ENCODE measurements at regions not wholly inside any gene's neighbourhood (a gene's known extent, or its start where the extent isn't known, plus 50 kb on each side); places are given as distances from the start of the nearest gene placed in this dataset.
A peak's percentile ranks its signal among the peaks of the same experiment; 100 is the strongest.
"Not testable (repeated sequence)": the region's sequence is repeated elsewhere in the genome, so short reads cannot be mapped to it uniquely, and the experiment has no call there.

DNA sequence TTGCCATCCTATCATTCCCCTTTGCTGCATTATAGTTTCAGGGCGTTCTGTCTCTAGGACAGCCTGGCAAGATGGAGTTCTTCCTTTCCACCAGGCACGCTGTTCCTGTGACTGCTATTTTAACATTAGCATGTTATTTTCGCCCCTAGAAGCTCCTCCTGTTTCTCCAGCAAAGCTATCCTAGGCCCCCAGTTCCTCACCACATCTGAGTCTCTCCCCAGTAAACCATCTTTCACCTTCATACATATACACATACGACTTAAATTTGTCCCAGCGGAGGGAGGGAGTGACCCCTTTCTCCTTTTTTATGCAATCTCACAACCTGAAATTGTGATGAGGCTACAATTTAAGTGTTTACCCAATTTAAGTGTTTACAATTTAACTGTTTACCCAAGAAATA, 66.7 kb upstream of the FRMD6 start:
- no peak for DNase-seq (ENCODE audit: low read depth)

DNA sequence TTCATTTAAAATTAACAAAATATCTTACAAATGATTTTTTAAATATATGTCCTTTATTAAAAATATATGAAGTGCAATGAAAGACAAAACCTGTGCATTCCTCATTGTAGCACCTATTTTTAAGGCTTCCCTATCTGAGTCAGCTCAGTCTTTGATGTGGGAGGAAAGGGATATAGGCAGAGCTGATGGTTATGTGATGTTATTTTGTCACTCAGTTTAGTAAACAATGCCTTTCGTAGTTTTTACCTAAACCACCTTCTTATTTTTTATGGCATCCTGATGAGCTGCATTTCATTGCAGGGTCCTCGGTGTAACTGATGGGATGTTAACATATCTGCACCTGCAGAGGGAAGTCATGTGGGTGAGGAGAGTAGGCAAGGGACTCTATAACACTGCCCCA, 58.9 kb upstream of the FRMD6 start:
- no peak for DNase-seq (ENCODE audit: low read depth)

DNA sequence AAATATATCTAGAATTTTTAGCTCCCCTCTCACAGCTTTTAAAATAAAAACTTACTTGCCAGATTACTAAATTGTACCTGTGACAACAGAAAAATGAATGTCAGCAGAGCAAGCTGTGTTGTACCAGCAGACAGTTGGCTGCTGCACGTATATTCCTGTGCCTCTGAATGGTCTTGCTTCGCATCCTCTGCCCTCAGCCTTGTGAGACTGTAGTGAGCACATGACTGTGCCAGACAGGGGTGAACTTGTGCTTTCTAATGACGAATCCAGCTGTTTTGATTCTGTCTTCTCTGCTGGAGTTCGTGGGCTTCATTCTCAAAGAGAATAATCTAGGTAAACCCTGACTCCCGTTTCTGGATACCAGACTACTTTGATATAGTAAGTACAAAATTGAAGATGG, 58.3 kb upstream of the FRMD6 start:
- no peak for DNase-seq (ENCODE audit: low read depth)

DNA sequence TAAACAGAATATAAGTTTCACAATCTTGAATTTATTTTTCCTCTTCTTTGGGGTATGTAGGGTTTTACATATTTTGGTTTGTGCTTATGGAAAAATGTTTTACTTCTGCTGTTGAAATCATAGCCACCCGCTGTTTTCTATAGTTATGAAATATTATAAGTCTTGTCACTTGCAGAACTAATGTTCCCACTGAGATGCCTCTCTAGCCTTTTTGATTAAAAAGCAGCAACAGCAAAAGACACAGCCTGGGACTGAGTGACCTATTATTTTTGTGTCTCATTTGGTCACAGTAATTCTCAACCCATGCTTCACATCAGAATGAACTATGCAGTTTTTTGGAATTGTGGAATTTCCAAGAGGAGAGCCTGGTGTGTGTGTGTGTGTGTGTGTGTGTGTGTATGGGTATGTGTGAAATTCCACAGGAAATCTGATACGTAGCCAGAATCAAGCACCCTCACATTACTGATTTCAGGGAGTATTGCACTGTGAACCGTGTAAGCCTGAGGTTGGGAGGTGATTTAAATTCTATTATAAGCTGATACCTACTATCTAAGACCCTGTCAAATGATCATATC, 55.7 kb upstream of the FRMD6 start:
- no peak for DNase-seq (ENCODE audit: low read depth)

DNA sequence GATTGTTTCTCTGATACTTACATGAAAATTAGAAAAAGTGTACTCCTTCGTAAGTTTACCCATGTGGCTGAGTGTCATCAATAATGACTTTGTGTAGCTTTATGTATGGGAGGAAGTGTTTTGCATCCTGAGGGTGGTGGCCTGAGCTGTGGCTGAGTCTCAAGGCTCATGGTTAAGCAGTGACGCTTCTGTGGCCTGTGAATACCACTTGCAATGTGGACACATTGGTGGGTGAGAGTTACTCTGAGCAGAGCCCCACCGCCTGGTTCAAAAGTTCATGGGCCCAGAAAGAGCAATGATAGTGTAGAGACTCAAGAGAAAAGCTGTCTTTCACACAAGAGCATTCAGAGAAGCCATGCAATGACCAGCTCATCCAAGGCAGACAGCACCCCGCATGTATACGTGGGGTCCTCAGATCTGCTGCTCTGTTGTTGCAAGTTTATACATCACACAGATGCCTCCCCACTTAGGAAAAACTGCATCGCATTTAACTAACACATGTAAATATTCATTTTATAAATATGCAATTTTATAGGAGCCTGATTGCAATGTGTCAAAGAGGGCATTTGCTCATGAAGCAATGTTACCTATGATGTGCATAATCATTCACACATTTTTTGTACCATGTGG, 55.1 kb upstream of the FRMD6 start:
- DNase-seq (ENCODE audit: low read depth) = peak; percentile 11

DNA sequence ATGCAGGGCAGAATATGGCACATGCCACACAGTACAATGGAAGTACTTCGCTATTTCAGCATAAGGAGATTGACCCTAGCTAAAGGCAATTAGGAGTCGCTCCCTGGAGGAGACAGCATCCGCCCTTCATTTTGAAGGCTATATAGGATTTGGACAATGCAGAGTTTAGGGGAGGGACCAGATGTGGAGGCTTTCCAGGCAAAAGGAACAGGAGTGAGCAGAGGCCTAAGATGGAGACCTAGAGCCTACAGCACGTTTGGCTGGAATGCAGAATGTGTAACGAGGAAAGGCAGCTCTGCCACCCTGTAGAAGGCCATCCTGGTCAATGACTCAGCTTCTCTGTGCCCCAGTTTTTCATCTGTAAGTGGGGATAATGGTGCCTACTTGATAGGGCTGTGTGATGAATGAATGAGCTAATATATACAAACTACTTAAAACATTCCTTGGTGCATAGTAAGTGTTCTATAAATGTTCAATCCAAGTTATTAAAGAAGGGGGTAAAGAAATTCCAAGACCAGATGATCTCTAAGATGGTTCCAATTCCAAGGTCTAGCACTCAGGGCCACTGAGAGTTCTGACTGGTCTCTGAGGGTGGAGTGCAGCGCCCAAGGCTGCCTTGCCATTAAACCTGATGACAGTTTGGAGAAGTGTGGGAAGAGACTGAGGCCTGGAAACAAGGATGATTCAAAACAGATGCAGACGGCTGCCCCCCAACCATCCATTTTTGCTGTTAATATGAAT, 54.3 kb upstream of the FRMD6 start:
- no peak for DNase-seq (ENCODE audit: low read depth)

DNA sequence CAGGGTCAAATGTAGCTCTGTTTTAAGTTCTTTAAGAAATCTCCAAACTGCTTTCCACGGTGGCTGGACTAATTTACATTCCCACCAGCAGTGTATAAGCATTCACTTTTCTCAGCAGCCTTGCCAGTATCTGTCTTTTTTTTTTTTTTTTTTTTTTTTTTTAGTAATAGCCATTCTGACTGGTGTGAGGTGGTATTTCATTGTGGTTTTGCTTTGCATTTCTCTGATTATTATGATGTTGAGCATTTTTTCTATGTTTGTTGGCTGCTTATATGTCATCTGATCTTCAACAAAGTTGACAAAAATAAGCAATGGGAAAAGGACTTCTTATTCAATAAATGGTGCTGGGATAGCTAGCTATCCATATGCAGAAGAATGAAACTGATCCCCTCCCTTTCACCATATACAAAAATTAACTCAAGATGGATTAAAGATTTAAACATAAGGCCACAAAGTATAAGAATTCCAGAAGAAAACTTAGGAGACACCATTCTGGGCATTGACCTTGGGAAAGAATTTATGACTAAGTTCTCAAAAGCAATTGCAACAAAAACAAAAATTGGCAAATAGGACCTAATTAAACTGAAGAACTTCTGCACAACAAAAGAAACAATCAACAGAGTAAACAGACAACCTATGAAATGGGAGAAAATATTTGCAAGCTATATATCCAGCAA, 52.6 kb upstream of the FRMD6 start:
- DNase-seq (ENCODE audit: low read depth) = not testable (repeated sequence)

DNA sequence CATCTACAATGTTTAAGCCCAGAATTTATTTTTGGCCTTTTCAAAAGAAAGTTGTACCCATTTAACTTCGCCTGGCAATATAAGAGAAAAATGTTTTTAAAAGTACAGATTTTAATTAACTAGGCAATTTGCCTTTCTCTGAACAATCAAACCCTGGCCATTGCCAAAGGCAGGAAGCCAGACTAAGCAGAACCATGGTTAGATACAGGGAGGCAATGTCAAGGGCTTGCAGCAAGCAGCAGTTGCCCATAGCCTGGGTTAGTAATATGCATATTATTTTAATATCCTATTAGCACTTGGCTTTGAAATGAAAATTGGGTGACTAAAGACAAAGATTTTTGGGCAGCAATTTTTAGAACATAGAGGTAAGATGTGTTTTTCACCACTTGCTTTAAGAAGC, 51.1 kb upstream of the FRMD6 start:
- no peak for DNase-seq (ENCODE audit: low read depth)

Data from stimulated activated CD8-positive, alpha-beta memory T cell treated with anti-CD3 and anti-CD28 coated beads, Interleukin-15, amount 100 ng/mL, for 1 hour (primary cell).